H9 (cell line): ENCODE measurements at regions not wholly inside any gene's neighbourhood (a gene's known extent, or its start where the extent isn't known, plus 50 kb on each side); places are given as distances from the start of the nearest gene placed in this dataset.

Experiments used
- DNase-seq: peaks from one replicate; pipeline ENCODE4 v3.0.0-alpha.2; 2017
- H2AFZ ChIP-seq: one replicate; pipeline ENCODE4 v1.6.1; 2013; ENCODE audit warnings: mild to moderate bottlenecking, low read length, control low read depth, moderate library complexity
- H2AK5ac ChIP-seq: 2 replicates; pipeline ENCODE4 v1.6.1; 2013; ENCODE audit warnings: low read length, control low read depth, mixed read lengths; ENCODE audit not compliant: insufficient read length
- H2BK120ac ChIP-seq: one replicate; pipeline ENCODE4 v1.6.1; 2013; ENCODE audit warnings: low read depth, mild to moderate bottlenecking, low read length, control low read depth, inconsistent platforms; ENCODE audit not compliant: poor library complexity, severe bottlenecking
- H2BK12ac ChIP-seq: 2 replicates; pipeline ENCODE4 v1.6.1; 2013; ENCODE audit warnings: low read length, control low read depth, mixed read lengths, low read depth; ENCODE audit not compliant: insufficient read length
- H2BK15ac ChIP-seq: 2 replicates; pipeline ENCODE4 v1.6.1; 2013; ENCODE audit warnings: low read depth, low read length, control low read depth
- H2BK20ac ChIP-seq: one replicate; pipeline ENCODE4 v1.6.1; 2013; ENCODE audit warnings: low read depth, mild to moderate bottlenecking, low read length, control low read depth, inconsistent platforms; ENCODE audit not compliant: poor library complexity, severe bottlenecking
- H2BK5ac ChIP-seq: 2 replicates; pipeline ENCODE4 v1.6.1; 2013; ENCODE audit warnings: low read length, control low read depth, mixed read lengths; ENCODE audit not compliant: insufficient read length
- H3K14ac ChIP-seq: 2 replicates; pipeline ENCODE4 v1.6.1; 2013; ENCODE audit warnings: low read length, control low read depth; ENCODE audit not compliant: insufficient read depth
- H3K18ac ChIP-seq: 2 replicates; pipeline ENCODE4 v1.6.1; 2013; ENCODE audit warnings: low read depth, mild to moderate bottlenecking, mixed read lengths, low read length, control low read depth; ENCODE audit not compliant: insufficient read length
- H3K23ac ChIP-seq: 2 replicates; pipeline ENCODE4 v1.6.1; 2013; ENCODE audit warnings: low read length, control low read depth, mixed read lengths, low read depth; ENCODE audit not compliant: insufficient read length
- H3K23me2 ChIP-seq: 2 replicates; pipeline ENCODE4 v1.6.1; 2013; ENCODE audit warnings: low read depth, mild to moderate bottlenecking, mixed read lengths, low read length, control low read depth; ENCODE audit not compliant: insufficient read length, poor library complexity, severe bottlenecking
- H3K27ac ChIP-seq: 2 replicates; pipeline ENCODE4 v1.5.1; 2013; ENCODE audit warnings: low read length, control low read depth, mixed read lengths, low read depth; ENCODE audit not compliant: insufficient read length
- H3K27me3 ChIP-seq: 2 replicates; pipeline ENCODE4 v1.6.1; 2013; ENCODE audit warnings: low read length, control low read depth, inconsistent platforms; ENCODE audit not compliant: insufficient read depth
- H3K4ac ChIP-seq: 2 replicates; pipeline ENCODE4 v1.6.1; 2013; ENCODE audit warnings: low read depth, mild to moderate bottlenecking, control low read depth, inconsistent platforms, low read length, moderate library complexity
- H3K4me1 ChIP-seq: 2 replicates; pipeline ENCODE4 v1.6.1; 2013; ENCODE audit warnings: low read length, control low read depth, inconsistent platforms; ENCODE audit not compliant: insufficient read depth
- H3K4me2 ChIP-seq: 2 replicates; pipeline ENCODE4 v1.6.1; 2013; ENCODE audit warnings: low read length, control low read depth, mixed read lengths; ENCODE audit not compliant: insufficient read length, insufficient read depth
- H3K56ac ChIP-seq: 2 replicates; pipeline ENCODE4 v1.6.1; 2013; ENCODE audit warnings: low read depth, mild to moderate bottlenecking, mixed read lengths, low read length, control low read depth; ENCODE audit not compliant: insufficient read length
- H3K79me1 ChIP-seq: 2 replicates; pipeline ENCODE4 v1.6.1; 2013; ENCODE audit warnings: low read depth, mild to moderate bottlenecking, moderate library complexity, low read length, control low read depth, inconsistent platforms; ENCODE audit not compliant: insufficient read depth, poor library complexity, severe bottlenecking
- H3K79me2 ChIP-seq: 2 replicates; pipeline ENCODE4 v1.6.1; 2013; ENCODE audit warnings: low read length, control low read depth, inconsistent platforms; ENCODE audit not compliant: insufficient read depth
- H3K9ac ChIP-seq: 2 replicates; pipeline ENCODE4 v1.6.1; 2013; ENCODE audit warnings: low read length, control low read depth, mixed read lengths; ENCODE audit not compliant: insufficient read length; ENCODE audit errors: extremely low read depth
- H3K9me3 ChIP-seq: one replicate; pipeline ENCODE4 v1.6.1; 2013; ENCODE audit warnings: low read depth, low read length, inconsistent platforms; ENCODE audit not compliant: control insufficient read depth
- H3T11ph ChIP-seq: one replicate; pipeline ENCODE4 v1.6.1; 2013; ENCODE audit warnings: mild to moderate bottlenecking, low read length, control low read depth, inconsistent platforms
- H4K20me1 ChIP-seq: one replicate; pipeline ENCODE4 v1.6.1; 2013; ENCODE audit not compliant: control insufficient read depth, insufficient read length, insufficient read depth
- H4K5ac ChIP-seq: 2 replicates; pipeline ENCODE4 v1.6.1; 2013; ENCODE audit warnings: low read depth, mild to moderate bottlenecking, mixed read lengths, low read length, control low read depth; ENCODE audit not compliant: insufficient read length
- H4K8ac ChIP-seq: replicated peaks from 2 replicates; pipeline ENCODE4 v1.6.1; 2013; ENCODE audit warnings: low read length, control low read depth, mixed read lengths, low read depth; ENCODE audit not compliant: insufficient read length
- H4K91ac ChIP-seq: 2 replicates; pipeline ENCODE4 v1.6.1; 2013; ENCODE audit warnings: low read depth, mild to moderate bottlenecking, moderate library complexity, mixed read lengths, low read length, control low read depth; ENCODE audit not compliant: insufficient read length
- H3K27ac Mint-ChIP-seq, 3 experiments: 2 replicates in 2 of 3; 3 replicates in 1 of 3; pipeline ENCODE4 v1.8.0; 2020 to 2021; ENCODE audit warnings: mixed read lengths in 3 of 3, mild to moderate bottlenecking in 1 of 3, moderate library complexity in 1 of 3
- H3K27me3 Mint-ChIP-seq: 2 replicates; pipeline ENCODE4 v1.8.0; 2021; ENCODE audit warnings: low read depth, mild to moderate bottlenecking, moderate library complexity, mixed read lengths
- H3K36me3 Mint-ChIP-seq, 3 experiments: 2 replicates in 2 of 3; 3 replicates in 1 of 3; pipeline ENCODE4 v1.8.0; 2020 to 2021; ENCODE audit warnings: low read depth in 3 of 3, mixed read lengths in 3 of 3; ENCODE audit not compliant: insufficient read depth in 1 of 3
- H3K4me1 Mint-ChIP-seq, 2 experiments: 2 replicates each; pipeline ENCODE4 v1.8.0; 2020; ENCODE audit warnings: mixed read lengths in 2 of 2
- H3K4me3 Mint-ChIP-seq, 2 experiments: 2 replicates in 1 of 2; 3 replicates in 1 of 2; pipeline ENCODE4 v1.8.0; 2020 to 2021; ENCODE audit warnings: mild to moderate bottlenecking in 2 of 2, mixed read lengths in 2 of 2, moderate library complexity in 1 of 2
- H3K9me3 Mint-ChIP-seq, 2 experiments: 2 replicates in 1 of 2; 3 replicates in 1 of 2; pipeline ENCODE4 v1.8.0; 2020; ENCODE audit warnings: mild to moderate bottlenecking in 2 of 2, mixed read lengths in 2 of 2, moderate library complexity in 1 of 2
- CTCF ChIP-seq: fragments of 200-600 bp; sonication (generic); conservative IDR thresholded peaks from 3 replicates; pipeline ENCODE4 v1.8.0; 2021; ENCODE audit warnings: antibody characterized with exemption, mild to moderate bottlenecking
- WGBS: extraction: QIAGEN DNeasy Blood & Tissue Kit; methylation state at CpG from one replicate; pipeline ENCODE4 v1.1.7; 2013; ENCODE audit warnings: missing lambda C conversion rate, low lambda C conversion rate, mixed read lengths; ENCODE audit not compliant: insufficient read length; ENCODE audit errors: extremely low coverage; 5-methylcytosine and 5-hydroxymethylcytosine counted together

- H3K4me1 Mint-ChIP-seq = peaks cover 24 to 31% of the 10 kb centered on the region in 2 experiments
- no peak overlapping the region for H2BK20ac ChIP-seq
- H2AK5ac ChIP-seq = no peak overlapping the region
- peaks cover 3% of the 10 kb centered on the region; the same call in 1 of the 2 replicates for H3K4me1 ChIP-seq
- no peak overlapping the region for H2BK12ac ChIP-seq
- H3K9ac ChIP-seq = no peak overlapping the region
- no peak overlapping the region for H3T11ph ChIP-seq
- no peak for TF ChIP-seq CTCF
- no peaks in the 10 kb centered on the region for H3K23me2 ChIP-seq
- H4K20me1 ChIP-seq = no peaks in the 10 kb centered on the region
- H3K23ac ChIP-seq = no peak overlapping the region
- H3K27ac ChIP-seq = no peak overlapping the region
- no peaks in the 10 kb centered on the region; a peak in 1 of 5 replicates for H3K9me3 Mint-ChIP-seq
- H3K56ac ChIP-seq = no peak overlapping the region
- H4K91ac ChIP-seq = no peak overlapping the region
- no peaks in the 10 kb centered on the region for H3K9me3 ChIP-seq
- H4K8ac ChIP-seq = no peak overlapping the region
- no peak overlapping the region for H3K4me2 ChIP-seq
- H2BK120ac ChIP-seq = no peak overlapping the region
- no peak overlapping the region for H3K4me3 Mint-ChIP-seq
- no peak overlapping the region for H2AFZ ChIP-seq
- no peak overlapping the region; the same call in 1 of the 2 replicates for H3K14ac ChIP-seq
- no peak overlapping the region for H2BK15ac ChIP-seq
- H3K27me3 Mint-ChIP-seq = peaks cover 40% of the 10 kb centered on the region
- H3K79me1 ChIP-seq = no peaks in the 10 kb centered on the region
- no peaks in the 10 kb centered on the region for H3K36me3 Mint-ChIP-seq
- H3K27me3 ChIP-seq = no peaks in the 10 kb centered on the region
- no peak overlapping the region for H3K27ac Mint-ChIP-seq
- no peak for DNase-seq
- H4K5ac ChIP-seq = no peak overlapping the region
- no CpG with 5 or more reads among the region's 2 CpGs for WGBS
- no peak overlapping the region for H2BK5ac ChIP-seq
- no peak overlapping the region for H3K18ac ChIP-seq
- H3K4ac ChIP-seq = no peak overlapping the region
- H3K79me2 ChIP-seq = no peaks in the 10 kb centered on the region
Observed at GRCh38 chr10:78624791-78625190, 444.0 kb upstream of the ZMIZ1 start.
